Fibroblast of skin of back (primary cell): ENCODE measurements at regions not wholly inside any gene's neighbourhood (a gene's known extent, or its start where the extent isn't known, plus 50 kb on each side); places are given as distances from the start of the nearest gene placed in this dataset.
A peak's percentile ranks its signal among the peaks of the same experiment; 100 is the strongest.
"Not testable (repeated sequence)": the region's sequence is repeated elsewhere in the genome, so short reads cannot be mapped to it uniquely, and the experiment has no call there.

Source experiments
- DNase-seq: peaks from one replicate; pipeline ENCODE4 v3.0.0-alpha.2; 2013

- DNase-seq = not testable (repeated sequence)
Observed at GRCh38 chr5:34329201-34329600, 286.2 kb upstream of the C1QTNF3 start.

DNA sequence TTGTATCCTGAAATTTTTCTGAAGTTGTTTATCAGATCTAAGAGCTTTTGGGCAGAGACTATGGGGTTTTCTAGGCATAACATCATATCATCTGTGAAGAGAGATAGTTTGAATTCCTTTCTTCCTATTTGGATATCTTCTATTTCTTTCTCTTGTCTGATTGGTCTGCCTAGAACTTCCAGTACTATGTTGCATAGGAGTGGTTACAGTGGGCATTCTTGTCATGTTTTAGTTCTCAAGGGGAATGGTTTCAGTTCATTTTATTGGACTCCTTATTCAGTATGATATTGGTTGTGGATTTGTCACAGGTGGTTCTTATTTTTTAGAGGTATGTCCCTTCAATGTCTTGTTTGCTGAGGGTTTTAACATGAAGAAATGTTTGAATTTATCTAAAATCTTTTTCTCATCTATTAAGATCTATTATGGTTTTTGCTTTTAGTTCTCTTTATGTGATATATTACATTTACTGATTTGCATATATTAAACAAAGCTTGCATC, 286.6 kb upstream of the C1QTNF3 start:
- peak; percentile 53 for DNase-seq

DNA sequence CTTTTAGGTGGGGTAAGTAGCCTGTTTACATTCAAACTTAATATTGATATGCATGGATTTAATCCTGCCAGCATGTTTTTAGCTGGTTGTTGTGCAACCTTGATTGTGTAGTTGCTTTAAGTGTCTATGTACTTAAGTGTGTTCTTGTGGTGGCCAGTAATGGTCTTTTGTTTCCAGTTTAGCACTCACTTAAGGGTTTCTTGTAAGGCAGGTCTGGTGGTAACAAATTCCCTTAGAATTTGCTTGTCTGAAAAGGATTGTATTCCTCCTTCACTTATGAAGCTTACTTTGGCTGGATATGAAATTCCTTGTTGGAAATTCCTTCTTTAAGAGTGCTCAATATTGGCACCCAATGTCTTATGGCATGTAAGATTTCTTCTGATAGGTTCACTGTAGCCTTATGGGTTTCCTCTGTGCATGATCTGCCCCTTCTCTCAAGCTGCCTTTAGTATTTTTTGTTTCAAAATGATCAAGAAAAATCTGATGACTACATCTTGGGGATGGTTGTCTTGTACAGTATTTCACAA, 289.0 kb upstream of the C1QTNF3 start:
- DNase-seq = not testable (repeated sequence)

DNA sequence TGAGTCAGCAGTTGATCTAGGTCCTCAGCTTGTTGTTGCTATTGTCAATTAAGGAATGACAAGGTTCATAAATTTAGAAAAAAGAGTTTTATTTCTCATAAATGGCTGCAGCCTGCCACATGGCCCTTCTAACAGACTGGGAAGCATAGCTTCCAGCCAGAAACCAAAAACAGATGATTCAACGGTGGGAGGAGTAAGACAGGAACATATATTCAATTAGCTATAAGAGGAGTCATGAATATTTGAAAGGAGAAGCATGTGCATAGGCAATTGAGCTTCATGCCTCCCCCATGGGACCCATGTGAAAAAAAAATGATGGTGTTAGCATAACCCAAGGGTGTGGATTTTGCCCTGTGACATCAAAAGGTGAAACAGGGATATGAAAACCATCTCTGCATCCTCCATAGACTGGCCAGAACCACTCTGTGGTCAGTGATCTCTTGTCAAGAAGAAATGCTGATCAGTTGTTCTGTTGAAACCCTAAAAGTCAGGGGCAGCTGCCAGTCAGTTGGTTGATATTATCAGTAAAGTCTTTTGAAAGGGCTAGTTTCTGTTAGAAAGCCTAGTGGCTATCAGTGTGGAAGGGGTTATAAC, 296.5 kb upstream of the C1QTNF3 start:
- peak; percentile 6 for DNase-seq

GRCh38 chr5:34354440-34354839, 301.7 kb upstream of the RAI14 start:
- not testable (repeated sequence) for DNase-seq

- DNase-seq = not testable (repeated sequence)
Observed at GRCh38 chr5:34371417-34371816, 284.7 kb upstream of the RAI14 start.

DNA sequence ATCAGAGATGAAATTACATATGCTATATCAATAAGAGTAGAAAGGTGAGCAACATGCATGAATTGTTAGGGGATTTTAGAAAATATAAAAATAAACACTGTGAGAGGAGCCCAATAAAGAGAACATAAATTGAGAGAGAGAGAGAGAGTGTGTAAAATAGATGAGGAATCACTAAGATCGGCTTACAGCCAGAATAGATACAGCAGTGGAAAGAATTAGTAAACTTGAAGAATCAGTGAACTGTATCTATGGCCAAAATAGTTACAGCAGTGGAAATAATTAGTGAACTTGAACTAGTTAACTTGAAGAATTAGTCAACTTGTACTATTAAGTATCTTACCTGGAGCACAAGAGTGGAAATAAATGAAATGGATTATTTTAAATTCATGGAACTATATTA, 284.3 kb upstream of the RAI14 start:
- DNase-seq = not testable (repeated sequence)

- DNase-seq = not testable (repeated sequence)
Observed at GRCh38 chr5:34372739-34373138, 283.4 kb upstream of the RAI14 start.

- peak; percentile 87 for DNase-seq
Observed at GRCh38 chr5:34377651-34378050, 278.5 kb upstream of the RAI14 start.

DNA sequence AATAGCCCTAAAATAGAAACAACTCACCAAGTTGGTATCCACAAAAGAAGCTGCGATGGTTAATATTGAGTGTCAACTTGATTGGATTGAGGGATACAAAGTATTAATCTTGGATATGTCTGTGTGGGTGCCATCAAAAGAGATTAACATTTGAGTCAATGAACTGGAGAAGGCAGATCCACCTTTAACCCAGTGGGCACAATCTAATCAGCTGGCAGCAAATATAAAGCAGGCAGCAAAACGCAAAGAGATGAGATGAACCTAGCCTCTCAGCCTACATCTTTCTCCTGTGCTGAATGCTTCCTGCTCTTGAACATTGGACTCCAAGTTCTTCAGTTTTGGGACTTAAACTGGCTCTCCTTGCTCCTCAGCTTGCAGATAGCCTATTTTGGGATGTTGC, 277.6 kb upstream of the RAI14 start:
- DNase-seq = not testable (repeated sequence)

DNA sequence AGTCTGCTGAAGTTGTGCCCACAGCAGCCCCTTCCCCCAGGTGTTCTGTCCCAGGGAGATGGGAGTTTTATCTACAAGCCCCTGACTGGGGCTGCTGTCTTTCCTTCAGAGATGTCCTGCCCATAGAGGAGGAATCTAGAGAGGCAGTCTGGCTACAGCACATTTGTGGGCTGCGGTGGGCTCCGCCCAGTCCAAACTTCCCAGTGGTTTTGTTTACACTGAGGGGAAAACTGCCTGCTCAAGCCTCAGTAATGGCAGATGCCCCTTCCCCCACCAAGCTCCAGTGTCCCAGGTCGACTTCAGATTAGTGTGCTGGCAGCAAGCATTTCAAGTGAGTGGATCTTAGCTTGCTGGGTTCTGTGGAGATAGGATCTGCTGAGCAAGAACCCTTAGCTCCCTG, 267.4 kb upstream of the RAI14 start:
- DNase-seq = not testable (repeated sequence)

- peak; percentile 33 for DNase-seq
Observed at GRCh38 chr5:34409373-34409772, 246.8 kb upstream of the RAI14 start.

DNA sequence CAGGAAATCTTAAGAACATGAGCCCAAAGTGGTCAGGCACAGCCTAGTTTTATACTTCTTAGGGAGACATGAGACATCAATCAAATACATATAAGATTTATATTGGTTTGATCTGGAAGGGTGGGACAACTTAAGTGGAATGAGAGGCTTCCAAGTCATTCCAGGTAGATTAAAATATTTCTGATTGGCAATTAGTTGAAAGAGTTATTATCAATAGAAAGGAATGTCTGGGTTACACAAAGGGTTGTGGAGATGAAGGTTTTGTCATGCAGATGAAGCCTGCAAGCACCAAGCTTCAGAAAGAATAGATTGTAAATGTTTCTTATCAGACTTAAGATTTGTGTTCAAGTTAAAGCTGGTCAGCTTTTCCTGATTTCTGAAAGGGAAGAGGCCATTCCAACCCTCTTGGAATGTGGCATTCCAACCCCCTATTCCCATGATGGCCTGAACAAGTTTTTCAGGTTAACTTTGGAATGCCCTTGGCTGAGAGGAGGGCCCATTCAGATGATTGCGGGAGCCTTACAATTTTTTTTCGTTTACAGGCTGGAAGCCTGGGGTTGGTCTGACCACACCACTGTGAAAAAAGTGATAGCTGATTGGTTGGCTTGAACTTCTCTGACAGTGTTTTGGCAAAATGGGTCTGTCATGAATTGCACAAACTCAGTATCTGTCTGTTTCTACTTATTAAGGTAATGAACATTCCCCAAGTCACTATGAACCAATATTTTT, 245.6 kb upstream of the RAI14 start:
- peak; percentile 73 for DNase-seq

GRCh38 chr5:34411470-34412346, 244.4 kb upstream of the RAI14 start:
- DNase-seq = peak; percentile 21

GRCh38 chr5:34412736-34413135, 243.4 kb upstream of the RAI14 start:
- DNase-seq = peak; percentile 83

- peak; percentile 64 for DNase-seq
Observed at GRCh38 chr5:34415559-34416198, 240.4 kb upstream of the RAI14 start.

GRCh38 chr5:34416501-34417008, 239.6 kb upstream of the RAI14 start:
- no peak for DNase-seq

GRCh38 chr5:34420191-34420590, 235.9 kb upstream of the RAI14 start:
- not testable (repeated sequence) for DNase-seq

DNA sequence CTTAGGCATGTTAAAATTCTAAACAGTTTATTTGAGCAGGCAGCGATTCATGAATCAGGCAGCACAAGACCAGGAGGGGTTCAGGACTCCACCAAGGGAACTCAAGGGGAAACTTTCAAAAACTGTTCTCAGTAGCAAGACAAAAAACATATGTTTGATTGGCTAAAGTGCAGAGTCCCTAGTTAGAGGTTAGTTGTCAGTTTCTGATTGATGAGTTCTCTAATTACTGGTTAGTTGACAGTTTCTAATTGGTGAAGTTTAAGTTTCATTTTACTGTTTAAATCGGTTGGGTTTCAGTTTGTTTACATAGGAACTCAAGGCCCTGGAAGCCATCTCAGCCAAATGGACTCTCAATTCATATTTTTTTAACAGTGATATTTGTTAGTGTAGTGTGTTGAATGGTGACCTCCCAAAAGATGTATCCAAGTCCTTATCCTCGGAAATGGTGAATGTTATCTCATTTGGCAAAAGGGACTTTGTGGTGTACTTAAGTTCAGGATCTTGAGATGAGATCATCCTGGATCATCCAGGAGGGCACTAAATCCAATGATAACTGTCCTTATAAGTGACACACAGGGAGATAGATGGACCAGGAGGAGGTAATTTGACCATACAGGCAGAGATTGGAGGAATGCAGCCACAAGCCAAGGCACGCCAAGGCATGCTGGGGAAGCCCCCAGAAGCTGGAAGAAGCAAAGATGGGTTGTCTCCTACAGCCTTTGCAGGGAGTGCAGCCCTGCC, 219.2 kb upstream of the RAI14 start:
- no peak for DNase-seq

GRCh38 chr5:34439601-34440000, 216.5 kb upstream of the RAI14 start:
- no peak for DNase-seq

GRCh38 chr5:34441767-34442166, 214.4 kb upstream of the RAI14 start:
- not testable (repeated sequence) for DNase-seq
